ENCODE measurements at regions not wholly inside any gene's neighbourhood (a gene's known extent, or its start where the extent isn't known, plus 50 kb on each side); places are given as distances from the start of the nearest gene placed in this dataset.
A peak's percentile ranks its signal among the peaks of the same experiment; 100 is the strongest.

DNA sequence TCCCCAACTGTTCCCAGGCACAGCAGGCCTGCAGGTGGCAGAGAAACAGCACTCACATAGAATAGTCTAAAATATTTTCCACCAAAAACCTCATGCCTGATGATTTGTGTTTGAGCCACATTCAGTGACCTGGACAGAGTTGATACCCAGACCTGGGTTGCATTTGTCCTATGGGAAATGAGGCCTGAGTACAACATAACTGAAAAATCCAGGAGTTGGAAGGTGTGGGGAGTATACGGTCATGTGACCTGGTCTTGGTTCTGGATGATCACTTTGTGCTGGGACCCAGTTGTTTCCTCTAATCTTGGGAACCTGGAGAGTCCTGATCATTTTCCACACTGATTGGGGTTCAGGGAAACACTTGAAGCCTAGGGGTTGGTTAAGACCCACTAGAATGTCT, 200.3 kb upstream of the MPHOSPH6 start:
- 94% methylated on average over 1 of the region's 1 CpG for WGBS

DNA sequence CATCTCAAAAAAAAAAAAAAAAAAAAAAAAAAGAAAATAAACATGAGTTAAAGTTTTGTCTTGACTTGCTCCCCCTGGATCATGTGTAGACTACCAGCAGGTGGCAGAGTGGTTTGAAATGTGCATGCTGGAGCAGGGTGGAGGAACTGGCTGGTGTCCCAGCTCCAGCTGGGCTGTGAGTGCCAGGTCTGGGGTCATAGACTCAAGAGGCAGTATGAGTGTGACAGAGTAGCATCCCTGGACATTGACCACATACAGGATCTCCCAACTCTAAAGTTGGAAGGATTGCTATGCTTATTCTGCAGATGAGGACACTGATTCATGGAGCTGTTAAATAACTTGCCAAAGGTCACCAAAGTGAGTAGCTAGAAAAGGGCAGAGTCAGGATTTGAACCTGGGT, 198.0 kb upstream of the MPHOSPH6 start:
- intact Hi-C loops (cut with DNase I) = no loop called here
- TF ChIP-seq POLR2A (IDR thresholded peaks at IDR 0.05) = no peak
- TF ChIP-seq, protein P1, sequence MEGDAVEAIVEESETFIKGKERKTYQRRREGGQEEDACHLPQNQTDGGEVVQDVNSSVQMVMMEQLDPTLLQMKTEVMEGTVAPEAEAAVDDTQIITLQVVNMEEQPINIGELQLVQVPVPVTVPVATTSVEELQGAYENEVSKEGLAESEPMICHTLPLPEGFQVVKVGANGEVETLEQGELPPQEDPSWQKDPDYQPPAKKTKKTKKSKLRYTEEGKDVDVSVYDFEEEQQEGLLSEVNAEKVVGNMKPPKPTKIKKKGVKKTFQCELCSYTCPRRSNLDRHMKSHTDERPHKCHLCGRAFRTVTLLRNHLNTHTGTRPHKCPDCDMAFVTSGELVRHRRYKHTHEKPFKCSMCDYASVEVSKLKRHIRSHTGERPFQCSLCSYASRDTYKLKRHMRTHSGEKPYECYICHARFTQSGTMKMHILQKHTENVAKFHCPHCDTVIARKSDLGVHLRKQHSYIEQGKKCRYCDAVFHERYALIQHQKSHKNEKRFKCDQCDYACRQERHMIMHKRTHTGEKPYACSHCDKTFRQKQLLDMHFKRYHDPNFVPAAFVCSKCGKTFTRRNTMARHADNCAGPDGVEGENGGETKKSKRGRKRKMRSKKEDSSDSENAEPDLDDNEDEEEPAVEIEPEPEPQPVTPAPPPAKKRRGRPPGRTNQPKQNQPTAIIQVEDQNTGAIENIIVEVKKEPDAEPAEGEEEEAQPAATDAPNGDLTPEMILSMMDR (IDR thresholded peaks at IDR 0.05) = peak in 1 of 4 experiments; percentile 33
- H3K4me1 ChIP-seq (replicated peaks) = no peaks in the 10 kb centered on the region
- no peaks in the 10 kb centered on the region for H3K36me3 ChIP-seq
- H3K27ac ChIP-seq = no peak overlapping the region
- H3K4me3 ChIP-seq = no peak overlapping the region
- no peaks in the 10 kb centered on the region for H3K27me3 ChIP-seq (replicated peaks; ENCODE audit: insufficient read depth)
- H3K9me3 ChIP-seq = no peaks in the 10 kb centered on the region
- DNase-seq (ENCODE audit: low spot score) = peak; percentile 26

More for the DNA sequence above, 200.3 kb upstream of the MPHOSPH6 start:
- intact Hi-C loops (cut with DNase I) = no loop called here
- Histone ChIP-seq H3K9me3 (no peaks in the 10 kb centered on the region), H3K27me3 (replicated peaks; ENCODE audit: insufficient read depth) (no peaks in the 10 kb centered on the region), H3K36me3 (no peaks in the 10 kb centered on the region), H3K27ac (no peak overlapping the region), H3K4me3 (no peak overlapping the region), H3K4me1 (replicated peaks) (no peaks in the 10 kb centered on the region)
- no peak for TF ChIP-seq POLR2A (IDR thresholded peaks at IDR 0.05)
- TF ChIP-seq, protein P1 (IDR thresholded peaks at IDR 0.05) = no peak
- no peak for TF ChIP-seq POLR2AphosphoS5 (IDR thresholded peaks at IDR 0.05)
- DNase-seq (ENCODE audit: low spot score) = no peak

DNA sequence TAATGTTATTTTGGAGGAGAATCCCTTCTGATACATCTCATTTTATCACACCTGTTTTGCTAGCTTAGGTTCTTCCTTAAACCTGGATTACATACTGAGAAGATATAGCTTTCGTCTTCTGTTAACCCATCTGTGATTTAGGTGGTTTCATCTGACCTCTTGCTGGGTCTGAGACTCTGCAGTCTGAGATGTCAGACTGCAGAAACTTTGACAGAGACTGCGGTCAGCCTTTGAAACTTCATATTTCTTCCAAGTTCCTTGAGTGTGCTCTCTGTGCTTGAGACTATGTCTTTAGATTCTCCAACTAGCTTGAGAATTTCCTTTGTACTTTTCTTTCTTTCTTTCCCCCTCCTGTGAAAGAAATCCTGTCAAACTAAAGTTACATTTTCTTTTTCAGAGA, 196.4 kb upstream of the MPHOSPH6 start:
- TF ChIP-seq, protein P1 (IDR thresholded peaks at IDR 0.05) = no peak
- no peak for TF ChIP-seq POLR2A (IDR thresholded peaks at IDR 0.05)
- TF ChIP-seq POLR2AphosphoS5 (IDR thresholded peaks at IDR 0.05) = no peak
- H3K4me1 ChIP-seq (replicated peaks) = no peaks in the 10 kb centered on the region
- no peaks in the 10 kb centered on the region for H3K27me3 ChIP-seq (replicated peaks; ENCODE audit: insufficient read depth)
- intact Hi-C loops (cut with DNase I) = no loop called here
- no peak overlapping the region for H3K27ac ChIP-seq
- WGBS = 93% methylated on average over 2 of the region's 2 CpGs
- DNase-seq (ENCODE audit: low spot score) = no peak
- H3K9me3 ChIP-seq = no peaks in the 10 kb centered on the region
- H3K36me3 ChIP-seq = no peaks in the 10 kb centered on the region
- H3K4me3 ChIP-seq = no peak overlapping the region

DNA sequence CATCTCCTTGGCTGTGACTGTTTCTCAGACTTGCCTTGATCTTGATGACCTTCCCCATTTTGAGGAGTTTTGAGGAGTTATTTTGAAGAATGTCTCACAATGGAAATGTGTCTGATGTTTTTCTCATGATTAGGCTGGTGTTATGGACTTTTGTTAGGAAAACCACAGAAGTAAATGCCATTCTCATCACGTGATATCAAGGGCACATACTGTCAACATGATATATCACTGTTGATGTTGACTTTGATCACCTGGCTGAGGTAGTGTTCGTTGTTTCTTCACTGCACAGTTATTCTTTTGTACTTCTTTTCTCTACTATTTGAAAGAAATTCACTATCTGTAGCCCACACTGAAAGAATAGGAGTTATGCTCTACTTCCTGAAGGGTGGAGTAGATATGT, 194.7 kb upstream of the MPHOSPH6 start:
- no peaks in the 10 kb centered on the region for H3K4me1 ChIP-seq (replicated peaks)
- H3K27ac ChIP-seq = no peak overlapping the region
- H3K27me3 ChIP-seq (replicated peaks; ENCODE audit: insufficient read depth) = no peaks in the 10 kb centered on the region
- no peaks in the 10 kb centered on the region for H3K9me3 ChIP-seq
- DNase-seq (ENCODE audit: low spot score) = no peak
- H3K4me3 ChIP-seq = no peak overlapping the region
- TF ChIP-seq POLR2AphosphoS5 (IDR thresholded peaks at IDR 0.05) (no peak), POLR2A (IDR thresholded peaks at IDR 0.05) (no peak)
- TF ChIP-seq, protein P1 (IDR thresholded peaks at IDR 0.05) = no peak
- intact Hi-C loops (cut with DNase I) = no loop called here
- no peaks in the 10 kb centered on the region for H3K36me3 ChIP-seq
- 47% methylated on average over 2 of the region's 2 CpGs for WGBS

DNA sequence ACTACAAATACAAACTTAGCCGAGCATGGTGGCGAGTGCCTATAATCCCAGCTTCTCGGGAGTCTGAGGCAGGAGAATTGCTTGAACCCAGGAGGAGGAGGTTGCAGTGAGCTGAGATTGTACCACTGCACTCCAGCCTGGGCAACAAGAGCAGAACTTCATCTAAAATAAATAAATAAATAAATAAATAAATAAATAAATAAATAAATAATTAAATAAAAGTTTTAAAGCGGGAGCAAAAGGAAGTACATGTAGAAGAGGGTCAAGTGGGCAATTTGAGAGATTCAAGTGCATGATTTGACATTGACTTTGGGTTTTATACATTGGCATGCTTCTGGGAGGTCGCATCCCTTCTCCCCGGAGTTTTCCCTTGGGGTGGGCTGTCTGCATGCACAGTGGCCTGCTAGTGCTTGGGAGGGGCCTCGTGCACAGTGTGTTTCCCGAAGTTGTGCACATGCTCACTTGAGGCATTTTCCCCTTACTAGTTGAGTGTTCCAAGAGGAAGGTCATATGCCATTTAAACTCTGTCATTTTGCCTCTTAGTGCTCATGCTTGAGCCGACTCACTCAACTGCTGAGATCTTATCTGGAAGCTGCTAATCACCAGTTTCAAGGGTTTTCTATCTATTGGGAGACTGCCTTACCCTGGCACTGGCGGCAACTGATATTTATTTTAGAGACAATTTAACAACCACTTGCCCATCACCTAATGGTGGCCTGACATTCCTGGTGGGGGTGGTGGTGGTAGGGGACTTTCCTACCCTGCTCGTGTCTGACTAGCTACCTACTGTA, 193.2 kb upstream of the MPHOSPH6 start:
- no peak overlapping the region for H3K4me3 ChIP-seq
- H3K9me3 ChIP-seq = no peaks in the 10 kb centered on the region
- intact Hi-C loops (cut with DNase I) = no loop called here
- no peak for DNase-seq (ENCODE audit: low spot score)
- TF ChIP-seq, protein P1 (IDR thresholded peaks at IDR 0.05) = no peak
- TF ChIP-seq POLR2A (IDR thresholded peaks at IDR 0.05) (no peak), POLR2AphosphoS5 (IDR thresholded peaks at IDR 0.05) (no peak)
- no peaks in the 10 kb centered on the region for H3K36me3 ChIP-seq
- H3K27me3 ChIP-seq (replicated peaks; ENCODE audit: insufficient read depth) = no peaks in the 10 kb centered on the region
- no peak overlapping the region for H3K27ac ChIP-seq
- no peaks in the 10 kb centered on the region for H3K4me1 ChIP-seq (replicated peaks)
- WGBS = 77% methylated on average over 11 of the region's 11 CpGs

All from prostate gland (tissue), 2 donors.